ENCODE measurements at regions not wholly inside any gene's neighbourhood (a gene's known extent, or its start where the extent isn't known, plus 50 kb on each side); places are given as distances from the start of the nearest gene placed in this dataset.

GRCh38 chr2:239776436-239777005 is 248.6 kb downstream of the NDUFA10 start:
- no peak for DNase-seq

GRCh38 chr2:239775623-239776435 is 249.3 kb downstream of the NDUFA10 start:
- no peak for DNase-seq

GRCh38 chr2:239774933-239775622 is 250.1 kb downstream of the NDUFA10 start:
- DNase-seq = no peak

- DNase-seq = no peak
These were observed 251.0 kb downstream of the NDUFA10 start for GRCh38 chr2:239774142-239774462.

GRCh38 chr2:239773228-239774141 is 251.7 kb downstream of the NDUFA10 start:
- no peak for DNase-seq

GRCh38 chr2:239772721-239773120 is 252.4 kb downstream of the NDUFA10 start:
- no peak for DNase-seq

GRCh38 chr2:239770246-239770639 is 254.9 kb downstream of the NDUFA10 start:
- no peak for DNase-seq

GRCh38 chr2:239769554-239770245 is 255.4 kb downstream of the NDUFA10 start:
- DNase-seq = no peak

- no peak for DNase-seq
These were observed 256.1 kb downstream of the NDUFA10 start for GRCh38 chr2:239768907-239769553.

- DNase-seq = no peak
These were observed 256.9 kb downstream of the NDUFA10 start for GRCh38 chr2:239768031-239768790.

GRCh38 chr2:239767021-239767905 is 257.9 kb downstream of the NDUFA10 start:
- DNase-seq = no peak

GRCh38 chr2:239765911-239766310 is 259.2 kb downstream of the NDUFA10 start:
- DNase-seq = no peak

- no peak for DNase-seq
These were observed 259.9 kb downstream of the NDUFA10 start for GRCh38 chr2:239765076-239765845.

GRCh38 chr2:239763433-239764097 is 261.6 kb downstream of the NDUFA10 start:
- DNase-seq = no peak

- no peak for DNase-seq
These were observed 262.4 kb downstream of the NDUFA10 start for GRCh38 chr2:239762655-239763269.

GRCh38 chr2:239762106-239762505 is 263.0 kb downstream of the NDUFA10 start:
- DNase-seq = no peak

- DNase-seq = no peak
These were observed 264.5 kb downstream of the NDUFA10 start for GRCh38 chr2:239760596-239760995.

- DNase-seq = no peak
These were observed 266.8 kb downstream of the NDUFA10 start for GRCh38 chr2:239758279-239758877.

Measured in activated CD4-positive, alpha-beta T cell treated with anti-CD3 and anti-CD28 coated beads, Interleukin-2, amount 50 U/mL, for 16 hours (primary cell).